HG03521 (cell line): ENCODE measurements at regions not wholly inside any gene's neighbourhood (a gene's known extent, or its start where the extent isn't known, plus 50 kb on each side); places are given as distances from the start of the nearest gene placed in this dataset.

Experiments used
- ATAC-seq: cut with Tn5 transposase; IDR thresholded peaks from one replicate; pipeline ENCODE4 v1.9.1; 2021; ENCODE audit warnings: mild to moderate bottlenecking, moderate library complexity; ENCODE audit not compliant: unreplicated experiment

DNA sequence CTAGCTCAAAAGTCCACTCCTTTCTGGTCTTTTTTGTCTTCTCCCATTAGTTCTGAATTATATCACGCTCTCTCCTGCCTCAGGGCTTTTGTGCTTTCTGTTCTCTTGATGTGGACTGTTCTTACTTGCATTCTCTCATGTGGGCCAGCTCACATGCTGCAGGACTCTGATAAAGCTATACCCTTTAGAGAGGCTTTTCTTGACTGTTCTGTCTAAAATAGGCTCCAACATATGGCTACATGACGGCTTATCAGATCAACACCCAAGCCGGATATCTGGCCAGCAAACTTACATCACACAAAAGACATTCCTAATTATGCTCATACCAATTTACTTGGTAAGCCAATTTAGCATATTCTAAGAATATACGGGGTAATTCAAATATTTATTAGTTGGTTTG lies 1494.5 kb downstream of the TECRL start:
- ATAC-seq, result no peak

DNA sequence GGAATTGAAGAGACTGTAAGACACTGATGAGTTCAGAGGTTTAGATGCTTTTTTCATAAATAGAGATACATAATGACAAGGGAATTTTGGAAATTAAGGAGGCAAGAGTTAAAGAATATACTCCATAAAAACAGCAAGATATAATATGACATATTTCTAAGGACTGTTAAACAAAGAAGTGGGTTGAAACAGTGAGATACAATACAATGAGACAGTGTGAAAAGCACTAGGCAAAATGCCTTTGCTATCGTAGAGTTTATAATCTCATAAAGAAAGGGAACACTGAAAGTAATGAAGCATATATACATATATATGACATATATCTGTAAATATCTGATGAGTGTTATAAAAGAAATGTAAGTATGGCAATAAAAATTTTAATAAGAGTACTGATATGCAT lies 1496.2 kb downstream of the TECRL start:
- ATAC-seq, result no peak

DNA sequence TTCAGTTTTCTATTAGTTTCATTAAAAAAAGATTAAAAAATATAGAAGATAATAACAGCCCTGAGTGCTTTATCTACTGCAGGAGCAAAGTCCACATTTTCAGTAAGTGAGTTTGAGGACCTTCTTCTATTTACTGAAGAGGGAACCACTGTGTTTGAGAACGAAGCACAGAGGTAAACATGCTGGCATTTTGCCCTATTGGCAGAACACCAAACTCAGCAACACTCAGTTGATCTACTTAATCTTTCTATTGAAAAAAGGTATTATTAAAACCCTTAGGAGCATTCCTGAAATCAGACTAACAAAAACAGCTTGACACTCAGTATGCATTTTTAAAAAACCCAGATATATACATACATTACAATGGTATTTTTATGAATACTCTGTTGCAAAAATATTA lies 1496.7 kb downstream of the TECRL start:
- ATAC-seq, result no peak

DNA sequence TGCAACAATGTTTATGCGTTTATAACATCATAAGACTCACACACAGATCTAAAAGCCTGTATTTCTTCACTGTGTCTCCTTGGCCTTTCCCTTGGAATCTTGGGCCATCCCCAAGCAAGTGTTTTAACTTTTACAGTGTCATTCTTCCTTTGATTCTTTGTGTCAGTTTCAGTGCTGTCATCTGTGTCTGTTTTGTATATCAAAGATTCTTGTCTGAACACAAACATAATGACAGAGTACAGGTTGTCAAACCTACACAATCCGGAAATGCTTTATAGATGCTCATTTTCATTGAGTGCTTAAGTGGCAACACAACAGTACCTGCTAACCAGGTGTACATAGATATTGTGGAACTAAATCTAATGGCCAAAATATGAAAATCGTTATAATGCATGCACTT lies 1500.0 kb downstream of the TECRL start:
- no peak for ATAC-seq

DNA sequence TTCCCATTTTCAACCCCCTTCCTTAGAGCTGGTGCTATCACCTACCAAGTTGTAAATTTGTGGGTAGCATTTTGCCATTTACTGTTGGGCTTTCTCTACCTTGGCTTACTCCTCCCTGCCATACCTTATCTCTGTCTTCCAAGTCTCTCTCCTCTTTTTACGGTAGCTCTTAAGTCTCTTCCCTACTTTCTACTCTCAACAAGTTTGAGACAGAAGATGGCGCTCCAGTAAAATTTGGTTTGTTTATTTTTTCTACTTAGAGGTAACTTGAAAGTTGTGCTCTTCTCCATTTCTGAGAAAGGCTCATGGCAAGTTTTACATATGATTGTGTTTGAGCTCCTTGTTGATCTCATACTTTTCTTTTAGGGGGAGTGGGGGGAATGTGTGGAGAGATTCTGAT lies 1508.1 kb downstream of the TECRL start:
- ATAC-seq, result no peak

DNA sequence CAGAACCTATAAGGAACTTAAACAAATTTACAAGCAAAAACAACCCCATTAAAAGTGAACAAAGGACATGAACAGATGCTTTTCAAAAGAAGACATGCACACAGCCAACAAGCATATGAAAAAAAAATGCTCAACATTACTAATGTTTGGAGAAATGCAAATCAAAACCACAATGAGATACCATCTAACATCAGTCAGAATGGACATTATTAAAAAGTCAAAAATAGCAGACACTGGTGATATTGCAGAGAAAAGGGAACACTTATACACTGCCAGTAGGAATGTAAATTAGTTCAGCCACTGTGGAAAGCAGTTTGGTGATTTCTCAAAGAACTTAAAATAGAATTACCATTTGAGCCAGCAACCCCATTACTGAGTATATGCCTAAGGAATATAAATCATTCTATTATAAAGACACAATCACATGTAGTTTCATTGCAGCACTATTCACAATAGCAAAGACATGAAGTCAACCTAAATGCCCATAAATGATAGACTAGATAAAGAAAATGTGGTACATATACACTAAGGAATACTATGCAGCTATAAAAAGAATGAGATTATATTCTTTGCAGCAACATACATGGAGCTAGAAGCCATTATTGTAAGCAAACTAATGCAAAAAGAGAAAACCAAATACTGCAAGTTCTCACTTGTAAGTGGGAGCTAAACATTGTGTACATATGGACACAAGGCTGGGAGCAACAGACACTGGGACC lies 1509.4 kb downstream of the TECRL start:
- ATAC-seq, result no peak

DNA sequence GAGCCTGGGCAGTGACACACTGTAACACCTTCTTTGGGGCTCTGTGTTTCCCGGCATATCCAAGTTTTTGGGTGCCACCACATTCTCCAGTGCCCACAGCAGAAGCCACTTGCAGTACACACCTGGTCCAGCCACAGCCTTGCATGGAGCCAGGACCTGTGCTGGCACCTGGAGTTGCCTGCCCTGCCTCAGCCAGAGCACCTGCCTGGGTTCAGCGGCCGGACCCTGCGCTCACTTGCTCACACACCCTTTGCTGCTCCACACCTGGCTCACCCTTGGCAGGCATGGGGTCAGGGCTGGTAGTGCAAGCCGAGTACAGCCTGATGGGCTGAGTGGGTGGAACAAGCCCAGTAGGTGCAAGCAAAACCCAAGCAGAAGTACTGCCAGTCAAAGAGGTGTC lies 1511.1 kb downstream of the TECRL start:
- ATAC-seq, result no peak

DNA sequence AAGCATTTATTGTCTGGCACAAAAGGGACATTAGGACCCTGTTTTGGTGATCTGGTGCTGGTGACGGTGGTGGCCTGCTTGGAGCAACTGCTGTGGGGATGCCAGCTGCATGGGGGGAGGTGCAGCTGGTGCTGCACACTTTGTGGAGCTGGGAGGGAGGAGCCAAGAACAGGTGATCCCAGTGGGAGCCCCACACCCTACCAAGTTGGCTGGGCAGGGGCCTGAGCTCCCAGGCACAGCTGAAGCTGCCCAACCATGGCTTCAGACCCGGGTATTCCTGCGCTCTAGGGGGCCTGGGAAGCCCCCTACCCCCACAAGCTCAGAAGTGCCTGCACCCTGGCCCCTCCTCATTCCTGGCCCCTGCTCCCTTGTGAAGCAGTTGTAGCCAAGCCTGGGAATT lies 1512.5 kb downstream of the TECRL start:
- ATAC-seq, result no peak

DNA sequence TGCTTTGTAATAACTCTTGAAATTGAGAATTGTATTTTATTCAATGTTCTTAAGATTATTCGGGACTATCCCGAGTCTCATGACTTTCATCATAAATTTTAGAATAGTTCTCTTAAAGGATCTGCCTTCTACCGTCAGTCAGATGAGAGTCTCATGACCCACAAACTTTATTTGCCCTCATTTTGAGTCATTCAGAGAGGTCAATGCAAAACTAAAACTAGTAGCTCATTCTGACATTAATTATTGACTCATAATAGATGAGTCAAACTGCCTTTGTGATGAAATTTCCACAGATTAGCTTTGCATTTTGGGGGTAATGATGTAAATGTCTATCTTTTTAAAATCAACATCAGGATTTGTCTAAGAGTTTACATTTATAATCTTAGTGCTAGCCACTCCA lies 1527.3 kb downstream of the TECRL start:
- no peak for ATAC-seq

DNA sequence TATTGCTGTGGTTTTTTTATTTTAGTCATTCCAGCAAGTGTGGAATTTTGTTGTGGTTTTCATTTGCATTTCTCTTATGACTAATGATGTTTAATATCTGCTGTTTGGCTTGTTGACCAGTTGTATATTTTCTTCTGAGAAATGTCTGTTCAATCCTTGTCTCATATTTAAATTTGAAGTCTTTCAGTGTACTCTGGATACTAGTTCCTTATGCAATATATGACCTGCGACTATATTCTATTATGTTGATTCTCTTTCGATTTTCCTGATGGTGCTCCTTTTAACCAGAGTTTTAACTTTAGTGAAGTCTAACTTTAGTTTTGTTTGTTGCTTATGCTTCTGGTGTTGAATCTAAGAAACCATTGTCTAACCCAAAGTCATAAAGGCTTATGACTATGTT lies 1528.0 kb downstream of the TECRL start:
- ATAC-seq, result no peak

DNA sequence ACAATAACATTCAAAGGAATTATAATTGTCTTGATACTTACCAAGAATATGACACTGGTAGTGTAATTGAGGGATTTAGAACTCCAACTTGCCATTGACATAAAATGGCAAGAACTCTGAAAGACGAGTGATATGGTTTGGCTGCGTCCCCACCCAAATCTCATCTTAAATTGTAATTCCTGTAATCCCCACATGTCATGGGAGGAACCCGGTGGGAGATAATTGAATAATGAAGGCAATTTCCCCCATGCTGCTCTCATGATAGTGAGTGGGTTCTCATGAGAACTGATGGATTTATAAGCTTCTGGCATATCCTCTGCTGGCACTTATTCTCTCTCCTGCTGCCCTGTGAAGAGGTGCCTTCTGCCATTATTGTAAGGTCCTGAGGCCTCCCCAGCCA lies 1536.4 kb downstream of the TECRL start:
- ATAC-seq, result no peak

DNA sequence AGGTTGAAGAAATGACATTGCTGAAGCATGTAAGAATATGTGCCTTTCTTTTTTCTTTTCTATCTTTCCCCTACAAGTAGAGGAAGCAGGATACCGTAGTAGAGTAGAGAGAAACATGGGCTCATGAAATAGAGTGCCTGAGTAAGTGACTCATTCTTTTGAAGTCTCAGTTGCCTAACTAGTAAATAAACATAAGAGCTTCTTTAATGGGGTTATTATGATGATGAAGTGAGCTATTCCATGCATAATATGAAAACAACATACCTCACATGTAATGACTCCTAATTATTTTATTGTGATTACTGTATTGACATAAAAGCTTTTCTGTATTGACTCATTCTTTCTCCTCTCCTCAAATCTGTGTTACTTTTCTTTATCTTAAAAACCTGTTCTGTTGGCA lies 1538.2 kb downstream of the TECRL start:
- no peak for ATAC-seq

DNA sequence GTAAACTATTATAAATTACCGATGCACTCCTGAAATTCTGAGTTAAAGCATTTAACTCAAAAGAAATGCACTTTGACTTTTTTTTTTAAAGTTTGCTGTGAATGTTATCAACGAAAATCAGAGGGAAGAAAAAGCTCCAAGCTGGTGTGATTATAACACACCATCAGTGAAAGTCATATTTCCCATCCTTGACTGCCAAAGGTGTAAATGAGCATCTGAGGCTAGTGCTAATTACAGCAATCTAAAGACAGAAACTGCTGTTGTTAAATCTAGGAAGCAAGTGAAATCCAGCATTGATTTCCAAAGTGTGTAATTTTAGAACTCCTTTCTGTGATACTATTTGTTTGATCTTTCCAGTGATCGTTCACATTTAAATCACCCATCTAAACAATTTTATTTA lies 1538.8 kb downstream of the TECRL start:
- no peak for ATAC-seq

DNA sequence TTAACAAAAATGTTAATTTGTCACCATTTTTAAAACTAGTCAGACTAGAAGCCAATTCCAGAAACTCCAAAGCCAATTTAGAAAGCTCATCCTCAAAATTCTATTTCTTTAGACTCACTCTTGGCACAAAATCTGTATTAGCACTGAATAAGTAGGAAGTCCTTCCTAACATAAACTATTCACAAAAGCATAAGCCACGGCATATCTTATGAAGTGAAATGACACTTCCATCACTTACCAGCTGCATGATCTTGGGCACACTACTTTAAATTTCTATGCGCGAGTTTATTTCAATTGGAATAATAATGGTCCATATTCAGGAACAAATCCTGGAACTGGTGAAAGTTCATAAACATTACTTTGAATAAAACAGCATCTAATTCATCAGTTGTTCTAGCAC lies 1544.0 kb downstream of the TECRL start:
- no peak for ATAC-seq

DNA sequence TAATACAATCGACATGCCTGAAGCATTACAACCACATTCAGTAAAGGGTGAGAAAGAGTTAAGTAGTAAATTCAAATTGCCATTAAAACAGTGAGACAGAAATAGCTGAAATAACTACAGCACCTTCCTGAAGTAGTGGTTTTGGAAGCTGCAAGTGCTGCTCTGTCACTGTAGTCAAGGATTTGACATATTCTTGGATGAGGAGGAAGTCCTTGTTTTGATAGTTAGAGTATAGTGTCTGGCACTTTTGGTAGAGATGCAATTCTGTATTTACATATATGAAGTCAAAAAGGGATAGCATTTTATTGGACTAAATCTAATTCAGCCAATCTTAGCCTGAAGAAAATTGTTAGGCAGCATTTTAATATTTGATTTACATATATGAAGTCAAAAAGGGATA lies 1559.6 kb downstream of the TECRL start:
- ATAC-seq, result no peak

DNA sequence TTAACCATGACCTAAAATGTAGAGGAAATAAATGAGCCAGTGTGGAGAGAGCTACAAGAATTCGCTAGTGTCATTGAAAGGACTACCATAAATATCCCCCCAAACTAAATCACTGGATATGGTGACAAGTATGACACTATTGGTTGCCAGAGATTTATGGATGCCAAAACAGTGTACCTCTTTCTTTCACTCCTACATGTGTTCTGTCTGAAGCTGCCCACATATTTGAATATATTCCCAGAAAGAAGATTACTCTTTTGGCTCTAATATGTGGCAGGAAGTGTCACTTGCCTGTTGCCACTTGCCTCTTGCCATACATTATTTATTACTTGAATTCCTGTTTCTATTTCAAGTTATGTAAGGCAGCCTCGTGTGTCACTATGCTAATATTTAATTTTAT lies 1573.6 kb downstream of the TECRL start:
- no peak for ATAC-seq

DNA sequence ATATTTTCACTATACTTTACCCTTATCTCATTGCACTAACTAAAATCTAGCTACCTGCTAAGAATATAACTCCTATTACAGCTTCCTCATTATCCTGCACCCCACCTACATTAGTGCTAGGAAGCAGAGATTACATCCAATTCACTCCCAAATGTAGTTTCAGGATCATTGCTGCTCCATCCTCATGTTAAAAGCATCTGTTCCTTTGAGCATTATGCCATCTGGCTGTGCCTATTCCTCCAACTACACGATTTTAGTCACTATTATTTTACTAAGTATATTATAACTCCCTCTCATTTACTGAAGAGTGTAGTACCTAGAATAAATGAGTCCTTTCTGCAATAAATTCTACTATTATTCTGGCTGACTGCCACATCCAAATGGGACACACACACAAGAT lies 1586.9 kb downstream of the TECRL start:
- no peak for ATAC-seq

DNA sequence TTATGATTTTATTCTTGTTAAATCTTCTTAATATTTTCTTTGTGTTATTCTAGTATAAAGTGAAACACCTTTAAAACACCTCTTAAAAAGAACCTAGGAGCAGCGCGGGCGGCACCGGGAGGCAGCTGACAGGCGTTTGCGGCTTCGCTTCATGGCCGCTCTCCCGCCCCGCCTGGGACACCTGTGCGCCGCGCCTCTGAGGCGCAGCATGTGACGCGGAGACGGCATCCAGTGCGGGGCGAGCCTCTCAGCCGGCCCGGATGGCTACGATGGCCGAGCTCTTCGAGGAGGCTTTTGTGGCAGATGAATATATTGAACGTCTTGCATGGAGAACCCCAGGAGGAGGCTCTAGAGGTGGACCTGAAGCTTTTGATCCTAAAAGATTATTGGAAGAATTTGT lies 1592.7 kb downstream of the TECRL start:
- no peak for ATAC-seq

DNA sequence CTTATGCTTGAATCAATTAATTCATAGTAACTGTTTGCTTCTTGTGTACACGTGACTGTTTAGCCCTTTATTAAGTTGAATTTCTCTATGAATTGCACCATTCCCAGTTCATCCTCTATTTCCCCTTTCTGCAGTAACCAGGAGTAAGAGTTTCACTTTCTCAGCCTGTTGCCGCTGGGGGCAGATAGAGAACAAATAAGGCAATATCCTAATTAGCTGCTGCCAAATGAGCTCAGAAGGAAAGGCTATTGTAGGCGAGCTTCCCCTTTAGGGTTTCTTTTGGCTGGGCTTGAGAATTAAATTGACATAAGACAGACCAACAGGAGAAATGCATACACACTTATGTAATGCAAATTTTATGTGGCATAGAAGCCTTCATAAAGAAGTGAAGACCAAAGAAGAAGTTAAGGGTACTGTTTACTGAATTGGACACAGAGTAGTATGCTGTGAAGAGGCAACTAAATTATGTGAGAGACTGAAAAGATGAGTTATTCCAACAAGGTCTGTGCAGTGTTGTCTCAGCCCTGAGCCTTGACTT lies 1594.7 kb downstream of the TECRL start:
- ATAC-seq, result no peak

DNA sequence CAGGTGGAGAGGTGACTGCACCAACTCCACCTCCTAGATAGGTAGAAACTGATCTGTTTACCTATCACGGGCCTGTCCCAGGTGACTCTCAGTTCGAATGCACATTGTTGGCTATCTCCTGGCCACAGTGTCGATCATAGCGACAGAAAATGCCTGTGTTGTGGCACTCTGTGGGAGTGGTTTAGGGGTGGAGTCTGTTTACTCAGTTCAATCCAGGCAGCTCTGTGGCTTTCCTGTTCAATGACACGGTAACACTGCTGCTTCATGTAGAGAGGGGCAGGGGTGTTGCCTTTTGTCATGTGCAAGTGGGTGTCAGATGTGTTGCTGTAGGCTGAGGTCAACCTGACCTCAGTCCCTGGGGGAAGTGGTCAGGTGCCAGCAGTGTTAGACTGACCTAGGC lies 1602.4 kb downstream of the TECRL start:
- no peak for ATAC-seq

DNA sequence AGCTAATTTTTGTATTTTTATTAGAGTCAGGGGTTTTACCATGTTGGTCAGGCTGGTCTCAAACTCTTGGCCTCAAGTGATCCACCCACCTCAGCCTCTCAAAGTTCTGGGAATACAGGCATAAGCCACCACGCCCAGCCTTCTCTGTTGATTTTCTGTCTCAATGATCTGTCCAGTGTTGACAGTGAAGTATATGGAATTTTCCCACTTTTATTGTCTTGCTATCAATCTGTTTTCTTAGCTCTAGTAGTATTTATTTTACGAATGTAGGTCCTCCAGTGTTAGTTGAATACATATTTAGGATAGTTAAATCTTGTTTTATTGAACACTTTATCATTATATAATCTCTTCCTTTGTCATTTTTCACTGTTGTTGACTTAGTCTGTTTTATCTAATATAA lies 1603.9 kb downstream of the ADGRL3 start:
- no peak for ATAC-seq

DNA sequence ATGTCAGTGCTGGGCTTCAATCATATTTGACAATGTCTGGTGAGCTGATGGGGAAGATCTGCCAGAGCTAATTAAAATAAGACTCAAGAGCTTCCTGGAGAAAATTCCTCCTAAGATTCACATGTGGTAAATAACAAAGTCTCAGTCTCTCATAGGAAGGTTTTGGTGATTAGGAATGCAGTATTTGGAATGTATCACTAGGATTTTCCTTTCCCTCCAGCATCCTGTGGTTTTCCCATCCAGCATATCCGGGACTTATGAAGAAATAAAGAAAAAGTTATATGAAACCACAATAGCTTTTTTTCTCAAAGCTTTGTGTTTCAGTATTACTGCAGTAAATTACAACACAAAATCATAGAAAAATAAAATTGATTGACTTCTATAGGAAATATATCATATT lies 1597.1 kb downstream of the ADGRL3 start:
- no peak for ATAC-seq

DNA sequence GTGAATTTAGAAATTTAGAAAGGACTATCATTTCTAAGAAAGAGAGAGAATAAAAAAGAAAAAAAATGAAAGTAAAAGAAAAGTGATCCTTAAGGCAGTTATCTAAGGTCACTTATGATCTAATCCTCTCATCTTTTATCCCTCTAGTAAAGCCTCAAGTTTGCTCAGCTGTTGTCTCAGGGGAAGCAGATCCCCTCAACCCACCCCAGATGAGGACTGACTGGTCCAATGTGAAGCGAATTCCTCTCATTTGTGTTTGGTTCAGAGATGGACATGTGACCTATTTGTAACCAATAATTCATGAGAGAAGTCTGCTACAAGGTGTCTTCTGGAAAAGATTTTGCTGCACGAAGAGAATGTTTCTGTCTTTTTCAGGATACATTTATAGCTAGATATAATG lies 1591.3 kb downstream of the ADGRL3 start:
- ATAC-seq, result no peak
